ENCODE measurements at regions not wholly inside any gene's neighbourhood (a gene's known extent, or its start where the extent isn't known, plus 50 kb on each side); places are given as distances from the start of the nearest gene placed in this dataset.
A peak's percentile ranks its signal among the peaks of the same experiment; 100 is the strongest.

GRCh38 chr4:15161439-15161838, 159.2 kb downstream of the CPEB2 start:
- no peak for TF ChIP-seq CTCF (IDR thresholded peaks at IDR 0.05)
- no peak overlapping the region for H3K27ac ChIP-seq
- H3K4me3 ChIP-seq, result no peak overlapping the region
- ATAC-seq, result no peak
- 46 to 58% (median 48%) methylated on average over 1 of the region's 1 CpG for WGBS, 3 donors
- H3K9me3 ChIP-seq, result no peaks in the 10 kb centered on the region
- H3K27me3 ChIP-seq (ENCODE audit: insufficient read depth in 3 of 3, low read length in 2 of 3), result no peaks in the 10 kb centered on the region
- H3K4me1 ChIP-seq, result no peaks in the 10 kb centered on the region
- no peaks in the 10 kb centered on the region for H3K36me3 ChIP-seq (ENCODE audit: insufficient read depth in 1 of 2, low read depth in 1 of 2)
- intact Hi-C loops (cut with DNase I), result no loop called here
- no peak for DNase-seq

GRCh38 chr4:15162046-15162445, 159.8 kb downstream of the CPEB2 start:
- DNase-seq, result no peak
- H3K36me3 ChIP-seq (ENCODE audit: insufficient read depth in 1 of 2, low read depth in 1 of 2), result no peaks in the 10 kb centered on the region
- H3K9me3 ChIP-seq, result no peaks in the 10 kb centered on the region
- intact Hi-C loops (cut with DNase I), result no loop called here
- no peak overlapping the region for H3K27ac ChIP-seq
- H3K4me3 ChIP-seq, result no peak overlapping the region
- WGBS, 3 donors, result 87 to 98% (median 89%) methylated on average over 1 of the region's 1 CpG
- H3K27me3 ChIP-seq (ENCODE audit: insufficient read depth in 3 of 3, low read length in 2 of 3), result no peaks in the 10 kb centered on the region
- no peaks in the 10 kb centered on the region for H3K4me1 ChIP-seq
- no peak for ATAC-seq
- TF ChIP-seq CTCF (IDR thresholded peaks at IDR 0.05), result no peak

GRCh38 chr4:15162465-15163283, 160.4 kb downstream of the CPEB2 start:
- intact Hi-C loops (cut with DNase I), result no loop called here
- Histone ChIP-seq H3K9me3 (no peaks in the 10 kb centered on the region), H3K36me3 (ENCODE audit: insufficient read depth in 1 of 2, low read depth in 1 of 2) (no peaks in the 10 kb centered on the region), H3K27ac (no peak overlapping the region), H3K4me1 (no peaks in the 10 kb centered on the region), H3K4me3 (no peak overlapping the region), H3K27me3 (ENCODE audit: insufficient read depth in 3 of 3, low read length in 2 of 3) (no peaks in the 10 kb centered on the region)
- DNase-seq (no peak), ATAC-seq (no peak)
- WGBS, 3 donors, result 18 to 40% (median 18%) methylated on average over 2 of the region's 2 CpGs
- TF ChIP-seq CTCF (IDR thresholded peaks at IDR 0.05), result peak; percentile 16

- Histone ChIP-seq H3K27ac (no peak overlapping the region), H3K27me3 (ENCODE audit: insufficient read depth in 3 of 3, low read length in 2 of 3) (no peaks in the 10 kb centered on the region), H3K36me3 (ENCODE audit: insufficient read depth in 1 of 2, low read depth in 1 of 2) (no peaks in the 10 kb centered on the region), H3K4me1 (no peaks in the 10 kb centered on the region), H3K4me3 (no peak overlapping the region), H3K9me3 (no peaks in the 10 kb centered on the region)
- 58 to 70% (median 63%) methylated on average over 4 of the region's 4 CpGs for WGBS, 3 donors
- ATAC-seq (no peak), DNase-seq (no peak)
- intact Hi-C loops (cut with DNase I), result no loop called here
- no peak for TF ChIP-seq CTCF (IDR thresholded peaks at IDR 0.05)
Observed at GRCh38 chr4:15163284-15163645, 161.0 kb downstream of the CPEB2 start.

GRCh38 chr4:15164571-15164970, 162.3 kb downstream of the CPEB2 start:
- H3K27me3 ChIP-seq (ENCODE audit: insufficient read depth in 3 of 3, low read length in 2 of 3), result no peaks in the 10 kb centered on the region
- 72 to 80% (median 79%) methylated on average over 3 of the region's 3 CpGs for whole genome bisulfite sequencing, 3 donors
- no peaks in the 10 kb centered on the region for H3K4me1 ChIP-seq
- TF ChIP-seq CTCF (IDR thresholded peaks at IDR 0.05), result no peak
- no peaks in the 10 kb centered on the region for H3K36me3 ChIP-seq (ENCODE audit: insufficient read depth in 1 of 2, low read depth in 1 of 2)
- no peak for DNase-seq
- intact Hi-C loops (cut with DNase I), result no loop called here
- no peaks in the 10 kb centered on the region for H3K9me3 ChIP-seq
- no peak overlapping the region for H3K27ac ChIP-seq
- H3K4me3 ChIP-seq, result no peak overlapping the region
- no peak for ATAC-seq

Measured in psoas muscle (tissue), 7 donors.